Endothelial cell (in vitro differentiated cells): ENCODE measurements at regions not wholly inside any gene's neighbourhood (a gene's known extent, or its start where the extent isn't known, plus 50 kb on each side); places are given as distances from the start of the nearest gene placed in this dataset.
"Not testable (repeated sequence)": the region's sequence is repeated elsewhere in the genome, so short reads cannot be mapped to it uniquely, and the experiment has no call there.

Source experiments
- DNase-seq: peaks from one replicate; pipeline ENCODE4 v3.0.0; 2021; ENCODE audit warnings: low spot score
- H3K27ac Mint-ChIP-seq: one replicate; pipeline ENCODE4 v1.8.0; 2021; ENCODE audit warnings: mixed read lengths, inconsistent platforms; ENCODE audit not compliant: unreplicated experiment
- H3K27me3 Mint-ChIP-seq: one replicate; pipeline ENCODE4 v1.8.0; 2021; ENCODE audit warnings: mild to moderate bottlenecking, moderate library complexity, mixed read lengths, inconsistent platforms; ENCODE audit not compliant: unreplicated experiment
- H3K36me3 Mint-ChIP-seq: one replicate; pipeline ENCODE4 v1.8.0; 2021; ENCODE audit warnings: mild to moderate bottlenecking, low read depth, mixed read lengths, inconsistent platforms; ENCODE audit not compliant: unreplicated experiment
- H3K4me1 Mint-ChIP-seq: one replicate; pipeline ENCODE4 v1.8.0; 2021; ENCODE audit warnings: mild to moderate bottlenecking, mixed read lengths, inconsistent platforms; ENCODE audit not compliant: unreplicated experiment
- H3K4me3 Mint-ChIP-seq: one replicate; pipeline ENCODE4 v1.8.0; 2021; ENCODE audit warnings: mild to moderate bottlenecking, mixed read lengths, inconsistent platforms; ENCODE audit not compliant: unreplicated experiment
- H3K9me3 Mint-ChIP-seq: one replicate; pipeline ENCODE4 v1.8.0; 2021; ENCODE audit warnings: mixed read lengths, inconsistent platforms; ENCODE audit not compliant: unreplicated experiment

- not testable (repeated sequence) for H3K27me3 Mint-ChIP-seq, H3K27ac Mint-ChIP-seq, H3K4me1 Mint-ChIP-seq, DNase-seq, H3K36me3 Mint-ChIP-seq, H3K9me3 Mint-ChIP-seq, H3K4me3 Mint-ChIP-seq
Measured at GRCh38 chr1:83251687-83252086, 747.2 kb downstream of the TTLL7 start.

- not testable (repeated sequence) for DNase-seq, H3K27ac Mint-ChIP-seq, H3K4me1 Mint-ChIP-seq, H3K9me3 Mint-ChIP-seq, H3K36me3 Mint-ChIP-seq, H3K4me3 Mint-ChIP-seq, H3K27me3 Mint-ChIP-seq
Measured at GRCh38 chr1:83246780-83247179, 752.2 kb downstream of the TTLL7 start.

GRCh38 chr1:83244832-83245231, 754.1 kb downstream of the TTLL7 start:
- H3K36me3 Mint-ChIP-seq, DNase-seq, H3K27ac Mint-ChIP-seq, H3K4me3 Mint-ChIP-seq, H3K9me3 Mint-ChIP-seq, H3K4me1 Mint-ChIP-seq, H3K27me3 Mint-ChIP-seq: not testable (repeated sequence)

- not testable (repeated sequence) for H3K4me1 Mint-ChIP-seq, H3K9me3 Mint-ChIP-seq, H3K4me3 Mint-ChIP-seq, H3K36me3 Mint-ChIP-seq, H3K27me3 Mint-ChIP-seq, H3K27ac Mint-ChIP-seq, DNase-seq
Measured at GRCh38 chr1:83239568-83239967, 759.4 kb downstream of the TTLL7 start.

GRCh38 chr1:83238654-83239053, 760.3 kb downstream of the TTLL7 start:
- DNase-seq, H3K27ac Mint-ChIP-seq, H3K4me1 Mint-ChIP-seq, H3K36me3 Mint-ChIP-seq, H3K4me3 Mint-ChIP-seq, H3K27me3 Mint-ChIP-seq, H3K9me3 Mint-ChIP-seq: not testable (repeated sequence)

- not testable (repeated sequence) for H3K9me3 Mint-ChIP-seq, H3K4me3 Mint-ChIP-seq, H3K4me1 Mint-ChIP-seq, H3K27ac Mint-ChIP-seq, DNase-seq, H3K27me3 Mint-ChIP-seq, H3K36me3 Mint-ChIP-seq
Measured at GRCh38 chr1:83219788-83220187, 779.1 kb downstream of the TTLL7 start.

GRCh38 chr1:83218036-83218716, 780.8 kb downstream of the TTLL7 start:
- not testable (repeated sequence) for DNase-seq, H3K4me1 Mint-ChIP-seq, H3K27me3 Mint-ChIP-seq, H3K4me3 Mint-ChIP-seq, H3K36me3 Mint-ChIP-seq, H3K27ac Mint-ChIP-seq, H3K9me3 Mint-ChIP-seq

GRCh38 chr1:83214317-83214716, 784.6 kb downstream of the TTLL7 start:
- not testable (repeated sequence) for H3K9me3 Mint-ChIP-seq, H3K4me3 Mint-ChIP-seq, DNase-seq, H3K27me3 Mint-ChIP-seq, H3K36me3 Mint-ChIP-seq, H3K4me1 Mint-ChIP-seq, H3K27ac Mint-ChIP-seq

GRCh38 chr1:83213648-83214047, 785.3 kb downstream of the TTLL7 start:
- H3K4me3 Mint-ChIP-seq, H3K9me3 Mint-ChIP-seq, H3K36me3 Mint-ChIP-seq, H3K27me3 Mint-ChIP-seq, H3K27ac Mint-ChIP-seq, DNase-seq, H3K4me1 Mint-ChIP-seq: not testable (repeated sequence)

- not testable (repeated sequence) for DNase-seq, H3K36me3 Mint-ChIP-seq, H3K27ac Mint-ChIP-seq, H3K27me3 Mint-ChIP-seq, H3K9me3 Mint-ChIP-seq, H3K4me1 Mint-ChIP-seq, H3K4me3 Mint-ChIP-seq
Measured at GRCh38 chr1:83212033-83212432, 786.9 kb downstream of the TTLL7 start.

GRCh38 chr1:83208540-83208939, 790.4 kb downstream of the TTLL7 start:
- not testable (repeated sequence) for H3K9me3 Mint-ChIP-seq, H3K4me3 Mint-ChIP-seq, H3K27ac Mint-ChIP-seq, H3K27me3 Mint-ChIP-seq, H3K4me1 Mint-ChIP-seq, DNase-seq, H3K36me3 Mint-ChIP-seq

GRCh38 chr1:83194610-83195009, 804.3 kb downstream of the TTLL7 start:
- not testable (repeated sequence) for H3K27me3 Mint-ChIP-seq, H3K4me3 Mint-ChIP-seq, DNase-seq, H3K4me1 Mint-ChIP-seq, H3K9me3 Mint-ChIP-seq, H3K27ac Mint-ChIP-seq, H3K36me3 Mint-ChIP-seq
